ENCODE measurements at regions not wholly inside any gene's neighbourhood (a gene's known extent, or its start where the extent isn't known, plus 50 kb on each side); places are given as distances from the start of the nearest gene placed in this dataset.

DNA sequence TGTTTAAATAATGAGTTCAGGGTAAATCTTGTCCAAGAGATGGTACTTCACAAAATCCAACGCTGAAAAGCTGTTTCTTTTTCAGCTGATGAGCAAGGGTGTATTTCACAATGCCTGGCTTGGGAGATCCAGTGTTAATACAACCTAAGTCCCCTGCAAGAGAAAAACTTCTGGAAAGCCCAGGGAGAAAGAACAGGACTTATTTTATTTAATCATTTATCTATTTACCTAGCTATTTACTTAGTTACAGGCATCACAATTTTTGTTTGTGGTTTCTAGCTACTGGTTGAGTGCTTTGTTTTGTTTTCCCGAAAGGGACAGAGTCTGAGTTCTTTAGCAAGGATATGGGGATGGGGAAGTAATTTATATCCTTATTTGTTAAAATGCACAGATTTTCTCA lies 598.2 kb upstream of the SYT4 start:
- TF ChIP-seq, protein P1, sequence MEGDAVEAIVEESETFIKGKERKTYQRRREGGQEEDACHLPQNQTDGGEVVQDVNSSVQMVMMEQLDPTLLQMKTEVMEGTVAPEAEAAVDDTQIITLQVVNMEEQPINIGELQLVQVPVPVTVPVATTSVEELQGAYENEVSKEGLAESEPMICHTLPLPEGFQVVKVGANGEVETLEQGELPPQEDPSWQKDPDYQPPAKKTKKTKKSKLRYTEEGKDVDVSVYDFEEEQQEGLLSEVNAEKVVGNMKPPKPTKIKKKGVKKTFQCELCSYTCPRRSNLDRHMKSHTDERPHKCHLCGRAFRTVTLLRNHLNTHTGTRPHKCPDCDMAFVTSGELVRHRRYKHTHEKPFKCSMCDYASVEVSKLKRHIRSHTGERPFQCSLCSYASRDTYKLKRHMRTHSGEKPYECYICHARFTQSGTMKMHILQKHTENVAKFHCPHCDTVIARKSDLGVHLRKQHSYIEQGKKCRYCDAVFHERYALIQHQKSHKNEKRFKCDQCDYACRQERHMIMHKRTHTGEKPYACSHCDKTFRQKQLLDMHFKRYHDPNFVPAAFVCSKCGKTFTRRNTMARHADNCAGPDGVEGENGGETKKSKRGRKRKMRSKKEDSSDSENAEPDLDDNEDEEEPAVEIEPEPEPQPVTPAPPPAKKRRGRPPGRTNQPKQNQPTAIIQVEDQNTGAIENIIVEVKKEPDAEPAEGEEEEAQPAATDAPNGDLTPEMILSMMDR (IDR thresholded peaks at IDR 0.05), result no peak
- TF ChIP-seq POLR2A (IDR thresholded peaks at IDR 0.05), result no peak
